Transverse colon (tissue), 4 donors: ENCODE measurements at regions not wholly inside any gene's neighbourhood (a gene's known extent, or its start where the extent isn't known, plus 50 kb on each side); places are given as distances from the start of the nearest gene placed in this dataset.

Source experiments
- EP300 ChIP-seq: sonication (generic); formaldehyde crosslinking; IDR thresholded peaks from one replicate; pipeline ENCODE4 v1.6.1; 2017; ENCODE audit warnings: antibody characterized with exemption, low read depth
- POLR2A ChIP-seq: fragments of 450-650 bp; IDR thresholded peaks from one replicate; pipeline ENCODE4 v1.6.1; 2016; ENCODE audit warnings: antibody characterized with exemption, mild to moderate bottlenecking, moderate library complexity
- POLR2AphosphoS5 ChIP-seq, 3 donors: sonication (generic); formaldehyde crosslinking; IDR thresholded peaks; one replicate each; pipeline ENCODE4 v1.6.1; 2016; ENCODE audit warnings: antibody characterized with exemption in 3 of 3
- TF ChIP-seq, protein P1 (sequence below), 5 experiments: fragments of 200-600 bp in 3 of 5; fragments of 450-650 bp in 2 of 5; sonication (generic) in 3 of 5; IDR thresholded peaks; 1 replicate in 2 of 5; 2 replicates in 3 of 5; pipeline ENCODE4 v1.5.1; 2016 to 2017; ENCODE audit warnings: antibody characterized with exemption in 5 of 5, inconsistent platforms in 3 of 5, mild to moderate bottlenecking in 2 of 5, moderate library complexity in 1 of 5

- no peak for TF ChIP-seq EP300
- no peak for TF ChIP-seq POLR2AphosphoS5 (IDR thresholded peaks at IDR 0.05)
- no peak for TF ChIP-seq POLR2A
- TF ChIP-seq, protein P1, sequence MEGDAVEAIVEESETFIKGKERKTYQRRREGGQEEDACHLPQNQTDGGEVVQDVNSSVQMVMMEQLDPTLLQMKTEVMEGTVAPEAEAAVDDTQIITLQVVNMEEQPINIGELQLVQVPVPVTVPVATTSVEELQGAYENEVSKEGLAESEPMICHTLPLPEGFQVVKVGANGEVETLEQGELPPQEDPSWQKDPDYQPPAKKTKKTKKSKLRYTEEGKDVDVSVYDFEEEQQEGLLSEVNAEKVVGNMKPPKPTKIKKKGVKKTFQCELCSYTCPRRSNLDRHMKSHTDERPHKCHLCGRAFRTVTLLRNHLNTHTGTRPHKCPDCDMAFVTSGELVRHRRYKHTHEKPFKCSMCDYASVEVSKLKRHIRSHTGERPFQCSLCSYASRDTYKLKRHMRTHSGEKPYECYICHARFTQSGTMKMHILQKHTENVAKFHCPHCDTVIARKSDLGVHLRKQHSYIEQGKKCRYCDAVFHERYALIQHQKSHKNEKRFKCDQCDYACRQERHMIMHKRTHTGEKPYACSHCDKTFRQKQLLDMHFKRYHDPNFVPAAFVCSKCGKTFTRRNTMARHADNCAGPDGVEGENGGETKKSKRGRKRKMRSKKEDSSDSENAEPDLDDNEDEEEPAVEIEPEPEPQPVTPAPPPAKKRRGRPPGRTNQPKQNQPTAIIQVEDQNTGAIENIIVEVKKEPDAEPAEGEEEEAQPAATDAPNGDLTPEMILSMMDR (IDR thresholded peaks at IDR 0.05) = no peak
Measured at GRCh38 chr18:48476550-48476917, 62.3 kb upstream of the CTIF start.
